ENCODE measurements at regions not wholly inside any gene's neighbourhood (a gene's known extent, or its start where the extent isn't known, plus 50 kb on each side); places are given as distances from the start of the nearest gene placed in this dataset.
A peak's percentile ranks its signal among the peaks of the same experiment; 100 is the strongest.

GRCh38 chr5:54889826-54890225 lies 95.6 kb downstream of the ESM1 start:
- peak; percentile 73 for DNase-seq (ENCODE audit: low read depth, low spot score)
- POLR2A ChIA-PET: no interaction called here
- H3K4me3 ChIP-seq (ENCODE audit: low read depth, low read length): no peak overlapping the region
- TF ChIP-seq CTCF (IDR thresholded peaks at IDR 0.05; ENCODE audit: insufficient read depth, low read length, missing control alignments): no peak
- CTCF ChIA-PET: interaction anchor here (0.9 to 11.8 kb wide), 6 partner anchors 16 to 446 kb away, joined by 4 to 144 read pairs (median 4); no protein-coding TSS in a partner anchor

- H3K4me3 ChIP-seq (ENCODE audit: low read depth, low read length): no peak overlapping the region
- CTCF ChIA-PET: interaction anchor here (0.9 to 11.8 kb wide), 6 partner anchors 8 to 399 kb away, joined by 4 to 144 read pairs (median 8); no protein-coding TSS in a partner anchor
- no peak for DNase-seq (ENCODE audit: low read depth, low spot score)
- no peak for TF ChIP-seq CTCF (IDR thresholded peaks at IDR 0.05; ENCODE audit: insufficient read depth, low read length, missing control alignments)
- POLR2A ChIA-PET: no interaction called here
These were observed 97.7 kb downstream of the ESM1 start for GRCh38 chr5:54887663-54888062.

GRCh38 chr5:54886866-54887265 lies 98.5 kb downstream of the ESM1 start:
- TF ChIP-seq CTCF (IDR thresholded peaks at IDR 0.05; ENCODE audit: insufficient read depth, low read length, missing control alignments): no peak
- CTCF ChIA-PET: interaction anchor here (1.0 to 11.8 kb wide), 10 partner anchors 9 to 643 kb away, joined by 3 to 144 read pairs (median 8); partner anchors contain the start of gene GPX8
- no peak overlapping the region for H3K4me3 ChIP-seq (ENCODE audit: low read depth, low read length)
- POLR2A ChIA-PET: no interaction called here
- DNase-seq (ENCODE audit: low read depth, low spot score): no peak

- no peak for TF ChIP-seq CTCF (IDR thresholded peaks at IDR 0.05; ENCODE audit: insufficient read depth, low read length, missing control alignments)
- ChIA-PET CTCF (interaction anchor here (0.7 to 11.8 kb wide), 9 partner anchors 10 to 642 kb away, joined by 3 to 144 read pairs (median 8); partner anchors contain the start of gene GPX8), POLR2A (no interaction called here)
- DNase-seq (ENCODE audit: low read depth, low spot score): no peak
- no peak overlapping the region for H3K4me3 ChIP-seq (ENCODE audit: low read depth, low read length)
These were observed 99.8 kb downstream of the ESM1 start for GRCh38 chr5:54885636-54886035.

GRCh38 chr5:54884195-54884536 lies 101.2 kb downstream of the ESM1 start:
- no peak for TF ChIP-seq CTCF (IDR thresholded peaks at IDR 0.05; ENCODE audit: insufficient read depth, low read length, missing control alignments)
- DNase-seq (ENCODE audit: low read depth, low spot score): no peak
- CTCF ChIA-PET: interaction anchor here (3.9 kb wide), 1 partner anchor 11 kb away, joined by 26 read pairs; no protein-coding TSS in a partner anchor
- POLR2A ChIA-PET: no interaction called here
- peak overlapping the region; percentile 55 for H3K4me3 ChIP-seq (ENCODE audit: low read depth, low read length)

GRCh38 chr5:54883374-54884194 lies 101.8 kb downstream of the ESM1 start:
- H3K4me3 ChIP-seq (ENCODE audit: low read depth, low read length): peak overlapping the region; percentile 55
- TF ChIP-seq CTCF (IDR thresholded peaks at IDR 0.05; ENCODE audit: insufficient read depth, low read length, missing control alignments): no peak
- ChIA-PET CTCF (interaction anchor here (0.9 to 1.8 kb wide), 2 partner anchors 21 to 367 kb away, joined by 3 to 5 read pairs; no protein-coding TSS in a partner anchor), POLR2A (no interaction called here)
- DNase-seq (ENCODE audit: low read depth, low spot score): no peak
